HG02759 (cell line): ENCODE measurements at regions not wholly inside any gene's neighbourhood (a gene's known extent, or its start where the extent isn't known, plus 50 kb on each side); places are given as distances from the start of the nearest gene placed in this dataset.

ENCODE experiments used
- ATAC-seq: cut with Tn5 transposase; IDR thresholded peaks from one replicate; pipeline ENCODE4 v1.9.1; 2021; ENCODE audit warnings: mild to moderate bottlenecking, moderate library complexity; ENCODE audit not compliant: unreplicated experiment

DNA sequence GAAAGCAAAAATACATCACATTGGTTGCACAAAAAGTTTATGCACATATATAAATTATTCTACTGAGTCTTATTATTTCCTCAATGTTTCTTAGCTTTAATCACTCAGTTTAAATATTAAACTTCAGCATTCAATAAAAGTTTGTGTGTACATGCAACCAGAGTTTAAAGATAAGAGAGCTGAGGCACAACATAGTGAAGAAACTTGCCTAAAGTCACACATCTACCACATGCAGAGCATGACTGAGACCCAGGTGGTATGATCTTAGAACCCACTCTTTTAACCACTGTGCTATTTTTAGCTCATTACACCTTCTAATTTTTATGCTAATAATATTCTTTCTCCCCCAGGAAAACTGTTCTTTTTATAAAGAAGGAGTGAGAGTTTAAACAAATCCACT, 96.1 kb upstream of the GOLIM4 start:
- ATAC-seq = no peak

DNA sequence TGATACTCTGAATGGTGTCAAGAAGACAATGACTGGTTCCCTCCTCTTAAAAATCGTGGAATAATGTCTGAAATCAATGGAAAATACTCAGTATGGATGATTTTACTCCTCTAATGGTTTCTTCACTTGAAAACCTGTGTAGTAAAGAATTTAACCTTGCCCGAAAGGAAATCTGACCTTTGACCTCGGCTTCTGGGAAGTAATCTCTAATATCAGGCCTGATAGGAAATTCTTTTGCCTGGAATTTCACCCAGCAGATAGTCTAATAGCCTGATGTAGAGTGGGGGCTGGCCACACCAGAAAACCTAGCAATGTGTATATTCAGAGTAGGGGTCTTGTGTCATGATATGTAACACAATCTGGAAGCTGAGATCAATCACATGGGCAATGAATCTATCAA, 91.5 kb upstream of the GOLIM4 start:
- ATAC-seq = no peak

DNA sequence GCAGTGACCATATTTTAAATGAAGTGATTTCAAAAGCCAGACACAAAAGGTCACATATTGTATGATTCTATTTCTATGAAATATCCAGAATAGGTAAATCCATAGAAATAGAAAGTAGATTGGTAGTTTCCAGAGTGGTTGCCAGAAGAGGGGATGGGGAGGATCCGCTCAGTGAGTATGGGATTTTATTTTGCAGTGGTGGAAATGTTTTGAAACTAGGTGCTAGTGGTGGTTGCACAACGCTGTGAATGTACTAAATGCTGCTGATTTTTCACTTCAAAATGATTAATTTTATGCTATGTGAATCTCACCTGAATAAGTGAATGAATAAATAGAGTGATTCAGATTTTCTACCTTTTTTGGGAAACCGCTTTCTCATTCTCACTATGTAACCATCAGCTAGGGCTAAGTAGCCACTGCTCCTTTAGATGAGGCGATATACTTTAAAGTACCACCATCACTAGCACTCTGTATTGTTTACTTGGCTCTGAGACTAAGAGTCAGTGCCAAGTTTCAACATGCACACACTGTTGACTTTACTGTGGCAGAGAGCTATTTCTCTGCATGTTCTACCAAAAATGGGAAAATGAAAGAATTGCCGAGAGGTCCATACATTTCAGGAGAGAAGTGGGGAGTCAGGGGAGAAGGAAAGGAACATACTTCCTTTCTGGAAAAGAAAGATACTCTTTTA, 90.7 kb upstream of the GOLIM4 start:
- ATAC-seq = no peak

DNA sequence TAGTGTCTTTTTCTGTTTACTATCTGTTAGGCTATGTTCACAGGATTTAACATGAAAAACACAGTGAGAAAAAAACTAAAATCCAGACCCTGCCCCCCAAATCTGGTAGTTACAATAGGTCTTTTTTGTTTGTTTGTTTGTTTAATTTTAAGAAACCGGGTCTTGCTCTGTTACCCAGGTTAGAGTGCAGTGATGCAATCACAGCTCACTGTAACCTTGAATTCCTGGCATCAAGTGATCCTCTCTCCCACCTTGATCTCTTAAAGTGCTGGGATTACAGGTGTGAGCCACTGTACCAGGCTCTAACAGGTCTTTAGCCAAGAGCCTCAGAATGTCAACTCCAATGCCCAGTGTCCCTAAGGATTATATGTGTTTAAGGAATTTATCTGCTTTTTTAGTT, 88.0 kb upstream of the GOLIM4 start:
- ATAC-seq = no peak

DNA sequence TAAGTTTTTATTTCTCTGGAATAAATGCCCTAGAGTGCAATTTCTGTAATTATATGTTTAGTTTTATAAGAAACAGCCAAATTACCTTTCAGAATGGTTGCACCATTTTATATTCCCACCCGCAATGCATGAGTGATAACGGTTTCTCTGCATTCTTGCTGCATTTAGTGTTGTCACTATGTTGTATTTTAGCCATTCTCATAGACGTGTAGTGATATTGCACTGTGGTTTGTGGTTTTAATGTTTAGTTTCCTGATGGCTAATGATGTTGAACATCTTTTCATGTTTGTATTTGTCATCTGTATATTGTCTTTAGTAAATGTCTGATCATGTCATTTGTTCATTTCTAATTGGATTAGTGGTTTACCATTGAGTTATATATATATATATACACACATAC, 73.0 kb upstream of the GOLIM4 start:
- ATAC-seq = no peak

DNA sequence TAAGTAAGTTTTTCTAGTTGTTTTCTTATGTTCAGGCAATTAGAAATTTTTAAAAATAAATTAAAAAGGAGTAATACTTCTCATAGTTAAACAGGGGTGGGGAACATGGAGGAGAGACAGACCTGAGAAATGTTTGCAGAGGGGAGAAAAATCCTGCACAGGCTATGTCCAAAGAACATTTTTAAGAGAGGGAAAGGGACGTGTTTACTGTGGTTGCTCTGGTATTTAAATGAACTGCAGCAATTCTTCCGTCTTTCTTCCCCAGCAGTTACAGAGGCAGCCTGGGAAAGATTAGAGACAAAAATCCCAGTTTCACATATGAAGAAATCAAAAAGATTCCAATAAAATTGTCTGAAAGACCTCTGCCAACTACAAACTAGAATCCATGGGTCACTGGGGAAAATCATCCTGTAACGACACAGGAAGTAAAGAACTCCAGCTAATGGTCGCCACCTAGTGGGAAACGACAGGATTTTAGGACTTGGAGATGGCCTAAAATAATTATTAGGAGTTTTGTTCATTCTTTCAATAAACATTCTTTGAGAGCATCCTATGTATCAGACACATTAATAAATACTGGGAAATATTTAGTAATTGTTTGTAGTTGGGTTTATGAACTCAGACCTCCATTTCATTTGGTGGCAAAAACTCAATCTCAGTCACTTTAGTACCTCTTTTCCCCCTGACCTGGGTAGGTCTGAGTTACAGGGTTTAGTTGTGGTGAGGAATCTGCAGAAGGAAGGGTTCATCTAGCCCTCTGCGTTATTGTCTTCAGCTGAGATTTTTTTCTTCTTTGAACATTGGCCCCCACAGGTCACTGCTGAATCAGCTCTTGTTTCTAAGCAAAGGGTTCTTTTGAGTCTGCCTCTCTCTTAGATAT, 69.9 kb upstream of the GOLIM4 start:
- ATAC-seq = peak; percentile 89

DNA sequence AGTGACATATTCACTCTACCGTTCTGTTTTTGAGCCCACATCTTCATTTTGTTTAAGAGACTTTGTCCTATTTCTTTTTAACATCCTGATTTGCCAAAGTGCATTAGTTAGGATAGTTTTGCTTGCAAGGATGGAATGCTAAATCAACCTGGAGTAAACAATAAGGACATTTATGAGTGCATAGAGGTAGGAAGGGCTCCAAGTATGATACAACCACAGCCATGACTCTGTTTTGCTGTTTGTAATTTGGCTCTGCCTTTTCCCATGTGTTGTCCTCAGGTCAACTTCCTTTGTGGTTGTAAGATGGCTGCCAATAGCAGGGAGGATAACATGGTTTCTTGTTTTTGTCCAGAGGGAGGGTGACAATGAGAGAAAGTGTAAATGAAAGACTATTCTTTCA, 66.4 kb upstream of the GOLIM4 start:
- no peak for ATAC-seq

DNA sequence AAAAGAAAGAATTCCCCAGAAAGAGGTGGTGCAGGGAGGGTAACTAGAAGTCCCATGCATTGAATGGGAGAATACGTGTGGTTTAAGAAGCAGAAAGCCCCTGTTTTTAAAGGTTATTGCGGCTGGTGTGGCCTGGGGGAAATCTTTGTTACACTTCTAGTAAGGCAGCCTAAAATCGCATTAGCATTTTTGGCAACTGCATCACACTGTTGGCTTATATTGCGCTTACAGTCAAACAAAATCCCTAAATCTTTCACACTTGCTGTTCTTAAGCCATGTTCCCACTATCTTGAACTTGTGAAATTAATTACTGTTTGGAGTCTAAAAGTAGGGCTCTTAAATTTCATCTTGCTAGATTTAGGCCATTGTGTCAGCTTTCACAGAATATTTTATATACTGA, 66.0 kb upstream of the GOLIM4 start:
- no peak for ATAC-seq

DNA sequence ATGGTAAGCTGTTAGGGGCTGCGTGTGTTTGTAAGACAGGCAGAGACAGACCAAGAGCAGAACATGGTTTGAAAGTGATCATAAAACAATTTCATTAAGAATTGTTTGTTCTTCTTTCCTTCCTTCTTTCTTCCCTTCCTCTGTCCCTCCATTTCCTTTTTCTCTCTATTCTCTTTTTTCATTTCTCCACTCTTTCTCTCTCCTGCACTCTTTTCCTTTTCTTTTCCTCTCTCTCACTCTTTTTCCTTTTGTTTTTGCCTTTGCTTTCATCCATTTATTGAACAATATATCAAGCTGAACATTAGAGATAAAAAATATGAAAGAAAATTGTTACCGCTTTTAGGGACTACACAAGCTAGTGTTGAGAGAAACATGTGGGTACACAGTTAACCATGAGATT, 62.2 kb upstream of the GOLIM4 start:
- no peak for ATAC-seq

DNA sequence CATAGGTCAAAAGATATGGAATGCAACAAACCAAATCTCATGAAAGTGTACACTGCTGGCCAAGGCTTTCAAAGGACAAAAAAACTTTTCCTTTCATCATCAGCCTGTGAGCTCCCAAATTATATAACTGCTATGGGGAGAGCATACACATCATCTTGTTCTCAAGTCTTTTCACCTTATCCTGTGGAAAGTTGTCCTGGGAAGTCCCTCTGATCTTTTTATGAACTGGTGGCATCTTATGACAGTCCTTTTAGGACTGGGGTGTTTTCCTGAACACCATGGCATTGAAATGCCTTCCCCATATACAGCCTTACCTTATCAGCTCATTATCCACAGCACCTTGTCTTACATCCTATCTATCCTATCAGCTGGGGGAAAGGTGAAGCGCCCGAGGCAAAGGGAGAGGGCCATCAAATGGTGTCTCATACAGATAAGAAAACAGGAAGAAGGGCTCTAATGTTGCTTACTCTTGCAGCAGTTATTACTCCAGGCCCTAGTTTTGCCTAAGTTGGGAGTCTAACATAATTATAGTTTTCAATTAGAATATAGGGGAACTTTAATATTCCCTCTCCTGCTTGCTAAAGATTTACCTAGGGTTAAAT, 61.5 kb upstream of the GOLIM4 start:
- ATAC-seq = peak; percentile 35

DNA sequence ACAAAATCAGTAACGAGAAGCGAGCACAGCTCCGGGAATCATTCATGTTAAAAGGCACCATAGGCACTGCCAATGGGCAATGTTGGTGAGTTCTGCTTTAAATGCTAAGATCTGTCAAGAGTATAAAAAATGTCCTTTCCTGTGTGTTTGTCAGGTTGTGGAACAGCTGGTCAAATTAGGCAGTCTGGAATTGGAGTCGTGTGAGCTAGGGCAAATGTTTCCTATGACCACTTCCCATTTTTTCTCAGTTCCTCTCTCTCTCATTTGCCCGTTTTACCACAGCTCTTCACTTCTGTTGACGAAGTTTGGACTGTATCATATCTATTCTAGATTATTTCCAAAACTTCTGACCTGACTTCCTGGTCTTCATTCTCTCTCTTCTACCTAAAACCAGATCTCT, 60.8 kb upstream of the GOLIM4 start:
- ATAC-seq = no peak

DNA sequence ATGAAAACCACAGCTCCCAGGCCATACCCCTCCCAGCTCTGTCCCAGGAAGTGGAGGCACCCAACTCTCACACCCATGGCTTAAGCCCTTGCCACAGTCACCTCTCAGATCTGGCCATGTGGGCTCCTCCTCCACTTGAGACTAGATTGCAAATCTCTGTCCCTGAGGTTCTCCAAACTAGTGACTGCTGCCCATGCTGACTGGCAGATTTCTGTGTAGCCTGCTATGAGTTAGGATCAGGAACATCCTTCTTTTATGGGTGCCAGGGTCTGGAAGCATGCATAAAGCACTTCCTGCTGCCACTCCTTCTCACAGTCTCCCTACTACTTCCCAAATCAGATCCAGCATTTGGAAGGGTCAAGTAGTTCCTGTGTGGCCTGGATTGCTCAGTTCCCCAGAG, 59.6 kb upstream of the GOLIM4 start:
- ATAC-seq = no peak

DNA sequence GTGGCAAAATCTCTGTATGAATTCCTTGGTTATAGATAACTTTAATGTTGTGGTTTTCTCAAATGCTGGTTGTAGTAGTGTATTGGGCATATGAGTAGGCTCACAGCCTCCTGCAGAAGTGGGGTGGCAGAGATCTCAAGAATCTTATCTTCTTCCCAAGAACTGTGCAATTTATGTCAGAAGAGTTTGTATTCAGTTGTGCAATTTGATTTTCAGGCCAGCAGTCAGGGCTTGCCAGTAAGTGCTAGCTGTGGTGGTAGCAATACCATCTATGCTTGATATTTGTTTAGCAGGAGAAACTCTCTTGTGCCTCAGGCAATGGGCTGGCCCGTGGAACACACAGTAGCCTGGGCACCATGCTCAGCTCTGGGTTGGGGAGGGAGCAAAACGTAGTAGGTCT, 58.4 kb upstream of the GOLIM4 start:
- no peak for ATAC-seq

DNA sequence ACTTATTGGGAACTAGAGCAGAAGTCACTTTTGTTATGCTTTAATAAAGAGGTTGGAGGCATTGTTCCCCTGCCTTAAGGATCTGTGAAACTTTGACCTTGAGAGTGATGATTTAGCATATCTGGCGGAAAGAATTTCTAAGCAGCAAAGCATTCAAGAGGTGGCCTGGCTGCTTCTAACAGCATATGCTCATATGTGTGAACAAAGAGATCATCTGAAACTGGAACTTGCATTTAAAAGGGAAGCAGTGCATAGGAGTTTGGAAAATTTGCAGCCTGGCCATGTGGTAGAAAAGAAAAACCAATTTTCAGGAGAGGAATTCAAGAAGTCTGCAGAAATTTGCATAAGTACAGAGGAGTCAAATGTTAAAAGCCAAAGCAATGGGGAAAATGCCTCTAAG, 56.4 kb upstream of the GOLIM4 start:
- ATAC-seq = no peak
